Kidney epithelial cell (primary cell): ENCODE measurements at regions not wholly inside any gene's neighbourhood (a gene's known extent, or its start where the extent isn't known, plus 50 kb on each side); places are given as distances from the start of the nearest gene placed in this dataset.

Experiments
- DNase-seq: peaks from one replicate; pipeline ENCODE4 v3.0.0-alpha.2; 2010; ENCODE audit warnings: low read depth
- H3K27me3 ChIP-seq: 2 replicates; pipeline ENCODE4 v1.6.0; 2011; ENCODE audit warnings: low read length; ENCODE audit not compliant: control insufficient read depth, insufficient read depth
- H3K36me3 ChIP-seq: 2 replicates; pipeline ENCODE4 v1.5.1; 2011; ENCODE audit warnings: low read length; ENCODE audit not compliant: control insufficient read depth, insufficient read depth
- H3K4me3 ChIP-seq: 2 replicates; pipeline ENCODE4 v1.5.1; 2011; ENCODE audit warnings: low read depth, mild to moderate bottlenecking, control low read depth, low read length
- CTCF ChIP-seq: IDR thresholded peaks from 2 replicates; pipeline ENCODE4 v1.5.1; 2011; ENCODE audit warnings: mild to moderate bottlenecking, moderate library complexity, low read length, control low read depth, inconsistent platforms; ENCODE audit not compliant: insufficient read depth, poor library complexity, severe bottlenecking

- peak; percentile 71 for TF ChIP-seq CTCF
- Histone ChIP-seq H3K4me3 (no peak overlapping the region), H3K36me3 (no peaks in the 10 kb centered on the region), H3K27me3 (no peaks in the 10 kb centered on the region)
- DNase-seq: no peak
These were observed 175.1 kb upstream of the ATP11B start for GRCh38 chr3:182618085-182618732.

- no peak for TF ChIP-seq CTCF
- Histone ChIP-seq H3K27me3 (no peaks in the 10 kb centered on the region), H3K4me3 (no peak overlapping the region), H3K36me3 (no peaks in the 10 kb centered on the region)
- DNase-seq: peak; percentile 34
These were observed 174.2 kb upstream of the ATP11B start for GRCh38 chr3:182618981-182619591.

GRCh38 chr3:182620723-182621434, 172.4 kb upstream of the ATP11B start:
- TF ChIP-seq CTCF: no peak
- Histone ChIP-seq H3K27me3 (no peaks in the 10 kb centered on the region), H3K4me3 (no peak overlapping the region), H3K36me3 (no peaks in the 10 kb centered on the region)
- no peak for DNase-seq

- no peaks in the 10 kb centered on the region for H3K36me3 ChIP-seq
- no peaks in the 10 kb centered on the region for H3K27me3 ChIP-seq
- DNase-seq: no peak
- H3K4me3 ChIP-seq: no peak overlapping the region
- TF ChIP-seq CTCF: peak; percentile 65
These were observed 171.7 kb upstream of the ATP11B start for GRCh38 chr3:182621435-182622240.

GRCh38 chr3:182622241-182622545, 171.1 kb upstream of the ATP11B start:
- Histone ChIP-seq H3K4me3 (no peak overlapping the region), H3K36me3 (no peaks in the 10 kb centered on the region), H3K27me3 (no peaks in the 10 kb centered on the region)
- no peak for TF ChIP-seq CTCF
- no peak for DNase-seq
